Neural cell (in vitro differentiated cells): ENCODE measurements at regions not wholly inside any gene's neighbourhood (a gene's known extent, or its start where the extent isn't known, plus 50 kb on each side); places are given as distances from the start of the nearest gene placed in this dataset.

Experiments used
- H2AFZ ChIP-seq: fragments of 200-600, 300-800 bp; sonication (generic), shearing (Covaris generic); 2 replicates; pipeline ENCODE4 v1.6.0; 2014; ENCODE audit warnings: low read depth, mild to moderate bottlenecking, antibody characterized with exemption, low read length, moderate library complexity
- H3F3A ChIP-seq: fragments of 200-600 bp; shearing (Covaris generic); 2 replicates; pipeline ENCODE4 v1.6.1; 2016; ENCODE audit warnings: mild to moderate bottlenecking, moderate library complexity, mixed read lengths, antibody characterized with exemption, low read length; ENCODE audit not compliant: insufficient read depth, poor library complexity, severe bottlenecking
- H3K27ac ChIP-seq: fragments of 200-600, 300-800 bp; sonication (generic), shearing (Covaris generic); 2 replicates; pipeline ENCODE4 v1.5.1; 2014; ENCODE audit warnings: mild to moderate bottlenecking, low read length, moderate library complexity
- H3K27me3 ChIP-seq: fragments of 300-800, 200-600 bp; sonication (generic), shearing (Covaris generic); 2 replicates; pipeline ENCODE4 v1.6.0; 2014; ENCODE audit warnings: mild to moderate bottlenecking, low read depth, low read length, moderate library complexity; ENCODE audit not compliant: insufficient read depth
- H3K36me3 ChIP-seq: fragments of 300-800, 200-600 bp; sonication (generic), shearing (Covaris generic); 2 replicates; pipeline ENCODE4 v1.5.1; 2014; ENCODE audit warnings: mild to moderate bottlenecking, antibody characterized with exemption, low read length, moderate library complexity; ENCODE audit not compliant: insufficient read depth
- H3K4me2 ChIP-seq: fragments of 300-800, 200-600 bp; sonication (generic), shearing (Covaris generic); 2 replicates; pipeline ENCODE4 v1.6.0; 2014; ENCODE audit warnings: mild to moderate bottlenecking, low read length
- H3K4me3 ChIP-seq: fragments of 300-800, 200-600 bp; sonication (generic), shearing (Covaris generic); 2 replicates; pipeline ENCODE4 v1.5.1; 2014; ENCODE audit warnings: mild to moderate bottlenecking, low read length, moderate library complexity
- H3K79me2 ChIP-seq: fragments of 200-600 bp; shearing (Covaris generic); replicated peaks from 2 replicates; pipeline ENCODE4 v1.6.0; 2014; ENCODE audit warnings: mild to moderate bottlenecking, low read length, moderate library complexity; ENCODE audit not compliant: insufficient read depth
- H3K9ac ChIP-seq: fragments of 300-800, 200-600 bp; sonication (generic), shearing (Covaris generic); 2 replicates; pipeline ENCODE4 v1.6.1; 2016; ENCODE audit warnings: mild to moderate bottlenecking, low read length, mixed read lengths
- H3K9me2 ChIP-seq: fragments of 200-600 bp; shearing (Covaris generic); 2 replicates; pipeline ENCODE4 v1.6.1; 2016; ENCODE audit warnings: mild to moderate bottlenecking, low read length, mixed read lengths; ENCODE audit not compliant: insufficient read depth
- H3K9me3 ChIP-seq: fragments of 200-600, 300-800 bp; sonication (generic), shearing (Covaris generic); 2 replicates; pipeline ENCODE4 v1.6.1; 2016; ENCODE audit warnings: mild to moderate bottlenecking, mixed run types, low read length, moderate library complexity, mixed read lengths
- H4K20me1 ChIP-seq: fragments of 200-600 bp; shearing (Covaris generic); 2 replicates; pipeline ENCODE4 v1.6.1; 2016; ENCODE audit warnings: mild to moderate bottlenecking, mixed run types; ENCODE audit not compliant: insufficient read depth
- EP300 ChIP-seq: fragments of 450-650 bp; conservative IDR thresholded peaks from 2 replicates; pipeline ENCODE4 v1.6.1; 2014; ENCODE audit warnings: antibody characterized with exemption, mild to moderate bottlenecking, moderate library complexity; ENCODE audit not compliant: poor library complexity, severe bottlenecking
- EZH2 ChIP-seq: fragments of 200-600, 300-800 bp; shearing (Covaris generic), sonication (generic); IDR thresholded peaks from 2 replicates; pipeline ENCODE4 v1.6.1; 2014; ENCODE audit warnings: antibody characterized with exemption, low read length, borderline replicate concordance, mild to moderate bottlenecking; ENCODE audit not compliant: insufficient read depth, poor library complexity, severe bottlenecking
- MXI1 ChIP-seq: fragments of 450-650 bp; conservative IDR thresholded peaks from 2 replicates; pipeline ENCODE4 v1.6.1; 2014; ENCODE audit warnings: antibody characterized with exemption, mild to moderate bottlenecking; ENCODE audit not compliant: poor library complexity, severe bottlenecking
- POLR2AphosphoS5 ChIP-seq: IDR thresholded peaks from 2 replicates; pipeline ENCODE4 v1.6.1; 2012
- RAD21 ChIP-seq: fragments of 450-650 bp; conservative IDR thresholded peaks from 2 replicates; pipeline ENCODE4 v1.6.1; 2014; ENCODE audit warnings: antibody characterized with exemption, mild to moderate bottlenecking, moderate library complexity
- SMC3 ChIP-seq: fragments of 450-650 bp; conservative IDR thresholded peaks from 2 replicates; pipeline ENCODE4 v1.6.1; 2014; ENCODE audit warnings: antibody characterized with exemption, mild to moderate bottlenecking, moderate library complexity; ENCODE audit not compliant: poor library complexity
- TAF1 ChIP-seq: IDR thresholded peaks from 2 replicates; pipeline ENCODE4 v1.6.1; 2012; ENCODE audit warnings: low read depth
- TF ChIP-seq, protein P1 (sequence below): fragments of 450-650 bp; IDR thresholded peaks from 2 replicates; pipeline ENCODE4 v1.5.1; 2014; ENCODE audit warnings: antibody characterized with exemption, mild to moderate bottlenecking, moderate library complexity; ENCODE audit not compliant: poor library complexity, severe bottlenecking
- TF ChIP-seq, protein P2 (sequence below): IDR thresholded peaks from 2 replicates; pipeline ENCODE4 v1.6.1; 2012; ENCODE audit warnings: borderline replicate concordance

DNA sequence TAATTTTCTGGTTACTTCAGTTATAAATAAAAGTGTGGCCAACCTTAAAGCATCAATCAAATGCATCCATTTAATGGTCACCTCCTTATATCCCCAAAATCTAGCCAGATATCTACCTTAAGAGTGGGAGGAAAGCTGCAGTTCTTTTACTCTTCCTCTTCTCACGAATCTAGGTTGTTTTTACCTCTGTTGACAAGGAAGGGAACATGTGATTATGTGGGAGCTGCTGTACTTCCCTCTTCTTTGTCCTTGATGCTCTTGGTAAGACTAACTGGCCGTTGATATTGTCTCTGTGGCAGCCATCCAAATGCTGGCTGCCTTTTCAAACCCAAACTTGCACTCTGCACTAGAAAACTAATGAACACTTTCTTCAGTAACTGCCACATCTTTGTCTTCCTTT, 275.3 kb upstream of the CADM2 start:
- H3K36me3 ChIP-seq, result no peaks in the 10 kb centered on the region
- no peaks in the 10 kb centered on the region for H3K27me3 ChIP-seq
- H3K9ac ChIP-seq, result no peak overlapping the region
- H3K4me2 ChIP-seq, result no peak overlapping the region
- TF ChIP-seq, protein P1, sequence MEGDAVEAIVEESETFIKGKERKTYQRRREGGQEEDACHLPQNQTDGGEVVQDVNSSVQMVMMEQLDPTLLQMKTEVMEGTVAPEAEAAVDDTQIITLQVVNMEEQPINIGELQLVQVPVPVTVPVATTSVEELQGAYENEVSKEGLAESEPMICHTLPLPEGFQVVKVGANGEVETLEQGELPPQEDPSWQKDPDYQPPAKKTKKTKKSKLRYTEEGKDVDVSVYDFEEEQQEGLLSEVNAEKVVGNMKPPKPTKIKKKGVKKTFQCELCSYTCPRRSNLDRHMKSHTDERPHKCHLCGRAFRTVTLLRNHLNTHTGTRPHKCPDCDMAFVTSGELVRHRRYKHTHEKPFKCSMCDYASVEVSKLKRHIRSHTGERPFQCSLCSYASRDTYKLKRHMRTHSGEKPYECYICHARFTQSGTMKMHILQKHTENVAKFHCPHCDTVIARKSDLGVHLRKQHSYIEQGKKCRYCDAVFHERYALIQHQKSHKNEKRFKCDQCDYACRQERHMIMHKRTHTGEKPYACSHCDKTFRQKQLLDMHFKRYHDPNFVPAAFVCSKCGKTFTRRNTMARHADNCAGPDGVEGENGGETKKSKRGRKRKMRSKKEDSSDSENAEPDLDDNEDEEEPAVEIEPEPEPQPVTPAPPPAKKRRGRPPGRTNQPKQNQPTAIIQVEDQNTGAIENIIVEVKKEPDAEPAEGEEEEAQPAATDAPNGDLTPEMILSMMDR, result no peak
- TF ChIP-seq, protein P2, sequence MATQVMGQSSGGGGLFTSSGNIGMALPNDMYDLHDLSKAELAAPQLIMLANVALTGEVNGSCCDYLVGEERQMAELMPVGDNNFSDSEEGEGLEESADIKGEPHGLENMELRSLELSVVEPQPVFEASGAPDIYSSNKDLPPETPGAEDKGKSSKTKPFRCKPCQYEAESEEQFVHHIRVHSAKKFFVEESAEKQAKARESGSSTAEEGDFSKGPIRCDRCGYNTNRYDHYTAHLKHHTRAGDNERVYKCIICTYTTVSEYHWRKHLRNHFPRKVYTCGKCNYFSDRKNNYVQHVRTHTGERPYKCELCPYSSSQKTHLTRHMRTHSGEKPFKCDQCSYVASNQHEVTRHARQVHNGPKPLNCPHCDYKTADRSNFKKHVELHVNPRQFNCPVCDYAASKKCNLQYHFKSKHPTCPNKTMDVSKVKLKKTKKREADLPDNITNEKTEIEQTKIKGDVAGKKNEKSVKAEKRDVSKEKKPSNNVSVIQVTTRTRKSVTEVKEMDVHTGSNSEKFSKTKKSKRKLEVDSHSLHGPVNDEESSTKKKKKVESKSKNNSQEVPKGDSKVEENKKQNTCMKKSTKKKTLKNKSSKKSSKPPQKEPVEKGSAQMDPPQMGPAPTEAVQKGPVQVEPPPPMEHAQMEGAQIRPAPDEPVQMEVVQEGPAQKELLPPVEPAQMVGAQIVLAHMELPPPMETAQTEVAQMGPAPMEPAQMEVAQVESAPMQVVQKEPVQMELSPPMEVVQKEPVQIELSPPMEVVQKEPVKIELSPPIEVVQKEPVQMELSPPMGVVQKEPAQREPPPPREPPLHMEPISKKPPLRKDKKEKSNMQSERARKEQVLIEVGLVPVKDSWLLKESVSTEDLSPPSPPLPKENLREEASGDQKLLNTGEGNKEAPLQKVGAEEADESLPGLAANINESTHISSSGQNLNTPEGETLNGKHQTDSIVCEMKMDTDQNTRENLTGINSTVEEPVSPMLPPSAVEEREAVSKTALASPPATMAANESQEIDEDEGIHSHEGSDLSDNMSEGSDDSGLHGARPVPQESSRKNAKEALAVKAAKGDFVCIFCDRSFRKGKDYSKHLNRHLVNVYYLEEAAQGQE, result no peak
- TF ChIP-seq TAF1 (no peak), SMC3 (no peak), RAD21 (no peak), MXI1 (no peak), EP300 (no peak), EZH2 (no peak), POLR2AphosphoS5 (no peak)
- no peaks in the 10 kb centered on the region for H3K79me2 ChIP-seq
- H3K9me2 ChIP-seq, result no peaks in the 10 kb centered on the region
- no peak overlapping the region for H2AFZ ChIP-seq
- H3K27ac ChIP-seq, result no peak overlapping the region
- no peaks in the 10 kb centered on the region for H3K9me3 ChIP-seq
- no peaks in the 10 kb centered on the region for H3F3A ChIP-seq
- H4K20me1 ChIP-seq, result no peaks in the 10 kb centered on the region
- no peak overlapping the region for H3K4me3 ChIP-seq

DNA sequence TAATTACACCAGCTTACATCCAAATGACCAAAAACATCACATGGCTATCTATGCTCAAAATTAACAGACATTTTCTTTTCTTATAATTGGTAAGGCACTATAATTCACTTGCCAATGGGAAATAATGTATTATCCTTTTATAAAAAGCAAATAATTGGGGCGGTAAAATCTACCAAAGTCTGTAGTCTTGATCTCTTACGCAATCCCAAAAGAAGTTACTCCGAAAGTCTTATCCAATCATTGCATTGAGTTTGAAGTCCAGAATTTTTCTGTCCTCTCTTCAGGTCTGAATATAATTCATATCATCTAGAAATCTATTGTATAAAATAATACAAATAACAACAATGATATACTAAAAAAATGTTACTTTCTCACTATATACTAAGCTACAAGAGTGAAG, 273.3 kb upstream of the CADM2 start:
- H3K4me2 ChIP-seq, result no peak overlapping the region

More for the DNA sequence above, 273.3 kb upstream of the CADM2 start:
- Histone ChIP-seq H3K79me2 (no peaks in the 10 kb centered on the region), H3K27me3 (no peaks in the 10 kb centered on the region), H3K4me3 (no peak overlapping the region), H4K20me1 (no peaks in the 10 kb centered on the region), H3F3A (no peaks in the 10 kb centered on the region), H3K36me3 (no peaks in the 10 kb centered on the region), H3K9me3 (no peaks in the 10 kb centered on the region), H3K27ac (no peak overlapping the region), H3K9ac (no peak overlapping the region), H3K9me2 (no peaks in the 10 kb centered on the region), H2AFZ (no peak overlapping the region)
- TF ChIP-seq TAF1 (no peak), MXI1 (no peak), SMC3 (no peak), EP300 (no peak), POLR2AphosphoS5 (no peak), EZH2 (no peak), RAD21 (no peak)
- TF ChIP-seq, protein P2, result no peak
- TF ChIP-seq, protein P1, result no peak
